NCI-H2171 treated with DMSO at 0.1 percent for 48 hours (cell line): ENCODE measurements at regions not wholly inside any gene's neighbourhood (a gene's known extent, or its start where the extent isn't known, plus 50 kb on each side); places are given as distances from the start of the nearest gene placed in this dataset.
"Not testable (repeated sequence)": the region's sequence is repeated elsewhere in the genome, so short reads cannot be mapped to it uniquely, and the experiment has no call there.

Source experiments
- DNase-seq: peaks from one replicate; lab custom pipeline; 2025; lab: John Stamatoyannopoulos, UW

DNA sequence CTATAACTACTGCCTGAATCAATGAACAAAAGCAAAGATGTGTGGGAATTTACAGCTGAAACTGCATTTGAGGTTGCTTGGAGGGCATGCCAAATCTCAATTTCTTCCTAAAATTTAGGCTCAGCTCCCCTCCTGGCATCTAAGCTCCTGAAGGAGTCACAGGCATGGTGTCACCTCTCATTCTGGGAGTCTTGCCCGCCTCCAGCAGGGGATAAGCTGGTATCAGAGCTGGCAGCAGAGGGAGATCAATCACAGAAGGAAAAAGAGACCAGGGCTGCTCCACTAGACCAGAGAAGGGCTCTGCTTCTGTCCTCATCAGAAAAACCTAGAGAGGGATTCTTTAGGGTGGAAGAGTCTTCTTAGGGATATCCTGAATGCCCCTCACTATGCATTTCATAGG lies 150.4 kb upstream of the SLC6A11 start:
- no peak for DNase-seq

DNA sequence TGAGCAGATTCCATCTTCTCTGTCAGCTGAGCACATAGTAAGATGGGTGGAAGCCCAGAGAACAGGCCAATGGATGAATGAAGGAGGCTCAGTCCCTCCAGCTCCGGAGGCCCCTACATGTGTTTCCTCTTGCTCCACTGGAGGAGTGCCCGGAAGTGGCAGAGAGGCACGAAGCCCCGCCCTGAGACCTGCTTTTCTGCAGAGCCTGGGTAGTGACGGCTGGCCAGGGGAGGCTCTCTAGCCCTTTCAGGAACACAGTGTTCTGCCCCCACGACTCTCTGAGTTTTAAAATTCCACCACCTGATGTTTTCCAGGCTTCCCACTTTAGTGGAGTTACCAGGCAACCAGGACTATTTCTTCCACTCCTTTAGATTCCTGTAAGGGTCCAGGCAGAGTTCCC lies 149.4 kb upstream of the SLC6A11 start:
- no peak for DNase-seq

DNA sequence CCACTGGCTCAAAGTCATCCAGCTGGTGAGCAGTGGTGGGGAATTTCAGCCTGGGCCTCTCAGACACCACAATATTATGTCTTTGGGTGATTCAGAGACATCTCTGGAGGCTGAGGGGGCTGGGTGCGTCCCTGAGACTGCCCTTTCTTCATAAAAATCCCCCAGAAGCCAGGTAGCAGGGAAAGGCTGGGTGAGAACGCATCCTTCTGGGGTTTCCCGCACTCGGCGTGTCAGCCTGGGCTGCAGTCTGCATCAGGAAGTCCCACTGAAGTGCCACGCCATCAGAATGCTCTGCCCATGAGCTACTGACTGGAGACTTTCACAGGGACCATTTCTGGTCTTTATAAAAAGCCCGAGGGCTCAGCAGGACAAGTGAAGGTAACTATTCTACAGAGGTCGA lies 148.8 kb upstream of the SLC6A11 start:
- no peak for DNase-seq

DNA sequence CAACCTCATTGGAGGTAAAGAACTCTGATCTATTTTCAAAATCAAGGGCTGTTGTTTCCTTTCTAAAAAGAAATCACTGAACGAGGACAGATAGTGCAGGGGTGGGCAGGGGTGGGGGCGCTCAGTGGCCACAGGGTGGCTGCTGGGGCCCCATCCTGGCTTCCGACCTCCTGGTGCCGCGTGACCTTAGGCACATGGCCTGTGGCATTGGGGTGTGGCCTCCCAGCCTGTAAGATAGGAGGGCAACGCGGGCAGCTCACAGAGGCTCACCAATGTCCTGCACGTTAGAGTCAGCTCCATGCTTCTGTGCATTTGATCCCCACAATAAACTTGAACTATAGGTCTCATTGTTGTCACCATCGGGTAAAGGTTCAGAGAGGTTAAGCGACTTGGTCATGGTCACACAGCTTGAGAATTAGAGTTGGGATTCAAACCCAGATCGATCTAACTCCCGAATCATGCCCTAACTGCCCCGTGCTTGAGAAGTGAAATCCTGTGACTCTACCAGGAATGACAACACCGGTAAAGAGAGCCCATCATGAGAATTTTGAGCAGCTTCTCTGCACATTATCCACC lies 148.0 kb upstream of the SLC6A11 start:
- DNase-seq = no peak

DNA sequence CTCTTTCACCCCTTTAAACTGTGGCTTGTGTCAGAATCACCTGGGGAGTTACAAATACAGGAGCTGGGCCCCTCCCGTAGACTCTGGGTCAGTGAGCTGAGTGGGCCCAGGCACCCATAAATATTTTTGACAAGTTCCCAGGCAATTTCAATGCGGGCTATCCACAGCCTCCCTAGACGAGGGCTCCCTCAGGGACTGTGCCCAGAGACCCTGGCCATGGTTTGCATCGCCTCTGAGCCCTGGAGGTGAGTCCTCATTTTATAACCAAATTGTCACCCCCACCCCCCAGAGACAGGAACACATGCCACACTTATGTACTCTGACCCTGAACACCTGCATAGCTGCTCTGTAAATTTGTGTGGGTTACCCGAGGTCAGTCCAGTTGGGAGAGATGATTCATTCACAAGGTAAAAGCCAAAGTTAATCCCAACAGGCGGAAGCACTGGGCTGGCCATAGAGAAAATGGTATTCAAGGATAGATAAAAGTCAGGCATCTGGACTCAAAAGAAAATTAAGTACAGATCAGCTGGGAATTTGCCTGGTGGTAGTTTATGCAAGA lies 146.5 kb upstream of the SLC6A11 start:
- DNase-seq = no peak

DNA sequence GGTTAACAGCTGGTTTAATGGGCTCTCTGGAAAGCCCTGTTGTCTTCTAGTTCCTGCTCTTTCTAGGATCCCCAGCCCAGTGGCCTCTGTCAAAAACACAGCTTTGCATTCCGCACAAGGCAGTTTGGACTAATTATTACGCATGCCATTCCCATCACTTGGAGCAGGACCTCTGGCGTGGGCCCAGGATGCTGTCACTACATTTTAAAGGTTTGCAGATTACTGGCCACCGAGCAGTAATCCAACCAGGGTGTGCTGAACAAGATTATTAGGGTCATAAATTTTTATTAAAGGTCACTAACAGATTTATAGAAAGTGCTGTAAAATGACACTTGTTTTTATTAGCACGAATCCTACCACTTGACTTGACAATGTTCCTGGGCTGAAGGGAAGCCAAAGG lies 143.6 kb upstream of the SLC6A11 start:
- DNase-seq = no peak

DNA sequence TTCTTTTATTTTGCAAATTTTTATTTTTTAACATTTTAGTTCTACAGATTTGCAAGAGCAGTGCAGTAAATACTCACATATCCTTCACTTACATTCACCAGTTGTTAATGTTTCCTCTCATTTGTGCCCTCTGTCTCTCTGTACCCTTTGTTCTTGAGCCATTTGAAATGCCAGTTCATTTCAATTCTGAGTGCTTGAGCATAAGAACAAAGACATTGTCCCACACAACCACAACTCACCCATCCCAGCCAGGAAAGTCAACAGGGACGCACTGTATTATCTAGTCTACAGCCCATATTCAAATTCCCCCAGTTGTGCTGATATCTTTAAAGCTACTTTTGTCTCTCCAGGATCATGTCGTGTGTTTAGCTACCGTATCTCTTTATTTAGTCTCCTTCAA lies 141.4 kb upstream of the SLC6A11 start:
- DNase-seq = no peak

DNA sequence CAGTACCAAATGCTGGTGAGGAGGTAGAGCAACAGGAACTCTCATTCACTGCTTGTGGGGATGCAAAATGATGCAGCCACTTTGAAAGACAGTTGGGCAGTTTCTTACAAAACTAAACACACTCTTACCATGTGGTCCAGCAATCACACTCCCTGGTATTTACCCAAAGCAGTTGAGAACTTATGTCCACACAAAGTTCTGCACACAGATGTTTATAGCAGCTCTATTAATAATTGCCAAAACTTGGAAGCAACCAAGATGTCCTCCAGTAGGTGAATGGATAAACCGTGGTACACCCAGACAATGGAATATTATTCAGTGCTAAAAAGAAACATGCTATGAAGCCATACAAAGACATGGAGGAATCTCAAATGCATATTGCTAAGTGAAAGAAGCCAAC lies 139.1 kb upstream of the SLC6A11 start:
- DNase-seq = no peak

DNA sequence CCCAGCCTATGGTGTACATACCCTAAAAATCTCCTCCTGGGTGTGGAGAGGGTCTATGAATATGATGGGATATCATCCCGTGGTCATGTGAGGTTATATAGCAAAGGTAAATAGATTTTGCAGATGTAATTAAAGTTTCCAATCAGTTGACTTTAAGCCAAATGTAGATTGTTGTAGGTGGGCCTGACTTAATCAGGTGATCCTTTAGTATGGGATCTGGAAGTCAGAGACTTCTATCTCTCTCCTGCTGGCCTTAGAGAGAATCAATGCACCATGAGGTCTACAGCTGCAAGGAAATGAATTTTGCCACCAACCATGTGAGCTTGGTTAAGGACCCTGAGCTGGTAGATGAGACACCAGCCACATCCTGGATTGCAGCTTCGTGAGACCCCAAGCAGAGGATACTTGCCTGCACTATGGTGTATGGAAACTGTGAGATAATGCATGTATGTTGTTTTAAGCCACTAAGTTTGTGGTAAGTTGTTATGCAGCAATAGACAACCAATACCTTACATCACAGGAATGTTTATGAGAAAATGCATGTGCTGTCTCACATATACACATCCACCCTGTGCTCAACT lies 137.1 kb upstream of the SLC6A11 start:
- no peak for DNase-seq

DNA sequence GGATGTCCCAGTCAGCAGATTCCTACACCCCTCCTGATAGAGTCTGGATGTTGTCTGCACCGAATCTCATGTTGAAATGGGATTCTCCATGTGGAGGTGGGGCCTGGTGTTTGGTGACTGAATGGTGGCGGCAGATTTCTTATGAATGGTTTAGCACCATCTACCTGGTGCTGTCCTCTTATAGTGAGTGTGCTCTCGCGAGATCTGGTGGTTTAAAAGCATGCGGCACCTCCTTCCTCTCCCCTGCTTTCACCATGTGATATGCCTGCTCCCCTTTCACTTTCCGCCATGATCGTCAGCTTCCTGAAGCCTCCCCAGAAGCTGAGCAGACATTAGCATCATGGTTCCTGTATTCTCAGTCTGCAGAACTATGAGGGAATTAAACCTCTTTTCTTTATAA lies 135.2 kb upstream of the SLC6A11 start:
- no peak for DNase-seq

DNA sequence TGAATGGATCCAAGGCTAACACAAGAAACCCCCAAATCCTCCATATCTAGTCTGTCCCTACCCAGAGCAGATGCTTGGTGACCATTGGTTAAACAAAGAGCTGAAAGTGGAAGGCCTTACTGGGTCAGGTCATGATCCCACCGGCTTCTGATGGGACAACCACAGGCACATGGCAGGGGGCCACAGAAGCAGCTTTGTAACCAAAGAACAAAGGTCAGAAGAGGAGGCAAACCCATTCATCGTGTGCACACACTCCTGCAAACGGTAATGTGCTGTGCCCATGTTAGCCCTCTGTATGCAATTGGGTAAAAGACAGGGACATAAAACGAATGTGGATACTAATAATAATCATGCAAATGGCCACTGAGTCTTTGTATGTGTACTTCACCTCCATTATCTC lies 133.3 kb upstream of the SLC6A11 start:
- no peak for DNase-seq

DNA sequence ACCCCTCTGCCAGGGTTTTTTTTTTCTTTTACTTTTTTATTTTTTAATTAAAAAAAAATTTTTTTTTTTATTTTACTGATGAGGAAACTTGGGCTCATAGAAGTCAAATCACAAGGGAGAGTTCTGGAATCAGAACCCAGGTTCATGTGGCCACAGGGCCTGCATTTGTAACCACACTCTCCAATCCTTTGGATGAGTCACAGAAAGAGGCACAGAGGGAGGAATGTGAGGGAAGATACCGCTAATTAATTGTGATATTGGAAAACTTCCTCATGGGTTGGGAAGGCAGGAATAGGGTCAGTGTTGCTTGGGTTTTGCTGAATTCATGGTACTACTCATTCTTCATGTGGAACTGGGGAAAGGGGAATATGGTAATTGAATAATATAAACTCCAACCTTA lies 132.9 kb upstream of the SLC6A11 start:
- DNase-seq = no peak

DNA sequence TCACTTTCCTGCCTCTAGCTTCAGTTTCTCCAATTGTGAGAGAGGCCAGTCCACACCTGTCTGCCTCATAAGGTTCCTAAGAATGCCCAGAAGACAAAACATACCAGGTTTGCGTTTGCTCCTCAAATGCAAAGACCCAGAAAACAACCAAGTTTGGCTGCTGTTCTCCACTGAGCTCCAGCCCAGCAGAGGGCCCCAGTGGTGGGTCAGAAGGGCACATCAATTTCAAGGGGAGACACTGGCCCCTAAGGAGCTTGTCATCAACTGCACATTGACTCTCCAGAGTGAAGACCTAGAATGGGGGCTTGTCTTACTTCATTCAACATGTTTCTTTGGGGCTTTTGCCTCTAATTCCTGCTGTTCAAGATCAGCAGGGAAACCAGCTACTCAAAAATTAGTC lies 127.9 kb upstream of the SLC6A11 start:
- DNase-seq = no peak

DNA sequence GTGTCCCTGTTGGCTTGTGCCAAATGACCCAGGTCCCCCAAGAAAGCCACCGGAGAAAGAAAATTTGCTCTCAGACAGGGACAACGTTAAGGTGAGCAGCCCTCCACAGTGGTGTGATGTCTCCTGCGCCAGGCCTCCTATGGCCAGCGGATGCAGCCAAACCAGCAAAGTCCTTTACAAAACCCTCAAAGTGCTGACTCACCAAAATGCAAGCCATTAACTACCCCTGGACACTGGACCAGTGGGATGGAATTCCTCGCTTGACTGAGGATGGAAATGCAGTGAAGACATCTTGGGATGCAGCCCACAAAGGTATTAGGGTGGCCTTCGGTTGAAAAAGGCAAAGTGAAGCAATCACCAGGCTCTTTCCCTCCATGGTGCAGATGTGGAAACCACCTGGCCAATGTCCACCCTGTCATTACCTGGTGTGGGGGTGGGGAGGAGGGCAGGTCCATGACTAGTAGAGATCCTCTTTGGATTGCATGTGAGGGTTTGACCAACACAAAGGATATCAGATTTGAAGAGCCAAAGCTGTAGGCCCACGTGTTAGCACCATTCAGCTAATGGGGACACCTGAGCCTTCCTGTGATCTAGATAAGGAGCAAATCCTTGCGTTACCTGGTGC lies 127.4 kb upstream of the SLC6A11 start:
- no peak for DNase-seq

DNA sequence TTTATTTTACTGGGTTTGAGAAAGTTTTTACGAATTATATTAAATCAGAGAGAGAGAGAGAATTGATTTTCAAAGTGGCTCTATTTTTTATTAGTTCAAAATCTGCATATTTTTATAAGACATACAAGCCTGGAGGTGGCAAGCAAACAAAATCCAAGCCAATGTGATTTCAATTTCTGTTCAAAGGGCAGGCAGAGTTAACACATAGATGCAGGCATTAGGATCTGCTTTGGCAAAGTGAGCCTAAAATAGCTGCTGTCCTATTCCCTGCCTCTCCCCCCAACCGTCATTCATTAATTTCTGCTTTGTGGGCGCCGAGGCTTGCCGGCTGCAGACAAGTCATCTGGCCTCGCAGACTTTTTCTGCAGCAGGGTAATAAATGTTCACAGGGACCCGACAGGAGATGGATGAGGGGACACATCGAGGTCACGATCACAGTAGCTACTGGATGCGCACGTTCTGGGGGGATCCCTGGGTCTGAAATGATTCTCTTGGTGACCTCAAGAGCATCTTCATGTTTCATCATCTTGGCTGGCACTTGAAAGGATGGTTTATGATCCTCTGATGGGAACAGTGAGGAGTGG lies 123.9 kb upstream of the SLC6A11 start:
- DNase-seq = no peak

DNA sequence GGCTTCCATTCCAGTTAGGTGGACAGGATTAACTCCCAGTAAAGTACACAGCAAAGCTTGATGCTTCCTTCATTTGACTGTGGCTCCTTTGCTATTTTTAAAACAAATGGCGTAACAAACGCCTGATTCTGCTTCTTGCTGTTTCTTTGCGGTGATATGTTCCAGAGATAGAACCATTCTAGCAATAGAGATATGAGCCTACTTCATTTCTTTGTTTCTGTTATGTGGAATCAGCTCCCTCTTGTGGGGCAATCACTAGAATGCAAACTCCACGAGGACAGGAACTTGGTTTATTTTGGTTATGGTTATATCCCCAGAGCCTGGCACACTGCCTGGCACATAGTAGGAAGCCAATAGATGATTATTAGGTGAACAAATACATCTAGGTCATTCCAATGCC lies 122.6 kb upstream of the SLC6A11 start:
- no peak for DNase-seq

DNA sequence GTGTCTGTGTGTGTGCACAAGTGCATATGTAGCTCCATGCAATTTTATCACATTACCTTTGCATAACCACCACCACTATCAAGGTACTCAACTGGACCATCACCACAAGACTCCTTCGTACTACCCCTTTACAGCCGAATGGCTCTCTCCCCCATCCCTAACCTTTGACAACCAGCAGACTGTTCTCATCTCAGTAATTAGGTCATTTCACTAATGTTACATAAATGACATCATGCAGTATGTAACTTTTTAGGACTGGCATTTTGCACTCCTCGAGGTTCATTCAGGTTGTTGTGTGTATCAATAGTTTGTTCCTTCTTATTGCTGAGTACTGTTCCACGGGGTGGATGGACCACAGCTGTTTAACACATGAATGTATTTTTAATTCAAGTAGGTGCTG lies 121.8 kb upstream of the SLC6A11 start:
- DNase-seq = no peak

DNA sequence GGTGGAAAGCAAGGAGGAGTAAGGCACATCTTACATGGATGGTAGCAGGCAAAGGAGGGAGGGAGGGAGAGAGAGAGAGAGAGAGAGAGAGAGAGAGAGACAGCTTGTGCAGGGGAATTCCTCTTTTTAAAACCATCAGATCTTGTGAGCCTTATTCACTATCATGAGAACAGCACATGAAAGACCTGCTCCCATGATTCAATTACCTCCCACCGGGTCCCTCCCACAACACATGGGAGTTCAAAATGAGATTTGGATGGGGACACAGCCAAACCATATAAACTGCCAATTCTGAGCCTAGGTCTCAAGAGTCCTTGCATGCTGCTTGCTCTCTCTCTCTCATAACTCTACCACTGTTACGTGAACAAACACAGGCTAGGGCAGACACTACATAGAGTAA lies 120.8 kb upstream of the SLC6A11 start:
- not testable (repeated sequence) for DNase-seq

DNA sequence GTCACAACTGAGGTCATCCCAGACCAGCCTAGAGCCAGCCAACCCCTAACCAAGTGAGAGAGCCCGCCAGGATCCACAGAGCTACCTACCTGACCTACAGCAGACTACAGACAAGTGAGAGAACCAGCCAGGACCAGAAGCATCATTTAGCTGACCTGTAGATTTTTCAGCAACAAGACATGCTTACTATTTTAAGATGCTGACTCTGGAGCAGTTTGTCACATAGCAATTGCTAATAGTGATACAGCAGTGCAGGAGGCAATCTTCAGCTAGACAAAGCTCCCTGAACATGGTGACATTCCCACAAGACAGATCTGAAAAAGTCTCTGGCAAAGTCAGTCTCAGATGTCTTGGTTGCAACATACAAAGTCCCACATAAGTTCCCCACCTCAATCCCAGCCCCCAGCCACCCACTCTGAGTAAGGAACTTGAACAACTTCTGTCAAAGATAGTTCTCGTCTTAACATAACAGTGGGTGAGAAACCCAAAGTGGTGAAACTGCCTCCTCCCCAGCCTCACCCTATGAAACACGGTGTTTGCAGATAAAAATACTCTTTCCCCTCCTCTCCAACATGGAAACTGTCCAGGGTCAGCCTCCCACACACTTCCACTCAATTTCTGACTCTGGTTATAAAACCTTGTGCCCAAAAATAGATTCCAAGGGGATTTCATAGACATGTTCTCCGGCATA lies 120.3 kb upstream of the SLC6A11 start:
- no peak for DNase-seq

DNA sequence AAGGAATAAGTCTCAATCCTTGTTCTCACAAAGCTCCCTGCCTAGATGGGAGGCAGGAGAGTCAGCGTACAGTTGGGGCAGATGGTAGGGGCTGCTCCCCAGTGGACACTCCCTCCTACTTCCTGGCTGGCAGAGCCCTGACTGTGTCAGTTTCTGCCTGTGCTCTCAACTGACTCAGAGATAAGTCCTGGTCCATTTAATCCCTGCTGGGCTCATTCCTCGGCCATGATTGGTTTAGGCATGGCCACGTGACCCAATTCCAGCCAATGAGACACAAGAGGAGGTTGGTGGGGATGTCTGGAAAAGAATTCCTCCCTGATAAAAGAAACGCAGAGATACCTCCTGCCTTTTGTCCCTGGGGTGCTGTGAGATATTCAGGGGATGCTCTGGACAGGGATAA lies 118.1 kb upstream of the SLC6A11 start:
- DNase-seq = no peak

DNA sequence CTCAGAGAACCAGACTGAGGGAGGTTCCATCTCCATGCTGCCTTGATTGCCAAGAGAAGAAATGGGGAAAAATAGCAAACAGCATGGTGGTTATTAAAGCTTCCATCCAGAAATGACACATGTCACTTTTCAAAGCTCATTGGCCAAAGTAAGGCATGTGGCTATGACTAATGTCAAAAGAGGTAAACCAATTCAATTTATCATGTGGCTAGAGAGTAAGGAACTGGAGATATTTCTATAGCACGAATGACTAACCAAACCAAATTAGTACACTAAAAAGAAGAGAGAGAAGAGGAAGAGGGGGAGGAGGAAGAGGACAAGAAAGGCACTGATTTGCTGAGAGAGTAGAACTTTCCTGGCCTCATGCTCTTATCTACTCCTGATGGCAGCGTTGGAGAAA lies 115.2 kb upstream of the SLC6A11 start:
- no peak for DNase-seq

DNA sequence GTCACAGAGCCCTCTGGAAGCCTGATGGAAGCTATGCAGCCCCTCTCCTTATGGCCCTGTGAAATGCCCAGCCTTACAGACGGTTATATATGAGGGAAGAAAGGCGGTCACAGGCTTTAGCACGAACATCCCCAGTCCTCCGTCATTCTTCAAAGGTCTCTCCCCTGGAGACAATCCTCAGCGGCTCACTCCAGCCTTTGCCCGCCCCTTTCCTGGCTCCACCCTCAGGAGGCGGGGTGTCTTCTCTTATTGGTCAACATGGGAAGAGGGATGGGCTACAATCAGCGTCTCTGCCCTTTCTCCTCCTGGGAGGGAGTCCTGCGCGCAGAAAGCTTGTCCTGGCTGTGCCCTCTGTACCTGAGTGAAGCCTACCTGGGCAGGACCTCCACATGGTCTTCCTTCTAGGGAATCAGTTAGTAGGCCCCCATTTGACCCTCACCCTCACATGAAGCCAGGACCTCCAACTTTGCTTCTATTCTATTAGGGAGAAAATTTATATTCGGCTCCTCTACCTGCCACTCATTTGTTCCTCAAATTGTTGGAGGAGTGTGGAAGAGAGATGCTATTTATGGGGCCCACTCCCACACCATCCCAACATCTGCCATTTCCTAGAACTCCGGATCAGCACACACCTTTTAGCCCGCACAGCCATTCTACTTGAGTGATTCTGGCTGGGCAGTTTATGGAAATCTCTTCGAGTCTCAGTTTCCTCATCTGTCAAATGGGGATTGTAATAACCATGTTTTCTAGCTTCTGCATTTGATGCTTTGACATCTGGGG lies 112.9 kb upstream of the SLC6A11 start:
- no peak for DNase-seq
